ENCODE measurements at regions not wholly inside any gene's neighbourhood (a gene's known extent, or its start where the extent isn't known, plus 50 kb on each side); places are given as distances from the start of the nearest gene placed in this dataset.

DNA sequence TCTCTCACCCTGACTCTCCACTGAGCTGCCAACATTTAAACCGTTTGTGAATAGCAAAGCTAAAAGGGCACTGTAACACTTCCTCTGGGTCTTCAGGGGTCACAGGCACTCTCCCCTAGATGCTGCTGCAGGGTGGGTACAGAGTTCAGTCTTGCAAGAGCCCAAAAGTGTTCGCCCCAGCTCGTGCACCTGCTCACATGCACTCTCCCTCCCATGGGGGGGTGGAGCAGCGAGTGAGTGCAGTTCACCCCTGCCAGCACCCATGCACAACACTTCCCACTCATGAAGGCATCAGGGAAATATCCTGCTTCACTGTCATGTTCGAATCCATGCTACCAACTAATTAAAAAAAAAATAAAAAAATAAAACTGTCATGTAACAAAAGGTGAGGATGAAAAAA, 950.7 kb upstream of the PRR20A start:
- H3K36me3 ChIP-seq (replicated peaks in 1 of 2) = no peaks in the 10 kb centered on the region
- no peak overlapping the region for H3K4me3 ChIP-seq
- H3K4me1 ChIP-seq (replicated peaks in 1 of 2) = no peaks in the 10 kb centered on the region
- no peak for DNase-seq
- intact Hi-C loops (cut with DNase I) = no loop called here
- WGBS, 4 donors = 54 to 78% (median 67%) methylated on average over 4 to 5 of the region's 5 CpGs
- no peaks in the 10 kb centered on the region for H3K27me3 ChIP-seq
- H3K27ac ChIP-seq = no peak overlapping the region
- no peaks in the 10 kb centered on the region for H3K9me3 ChIP-seq (replicated peaks in 1 of 3)
- no peak for TF ChIP-seq POLR2A (IDR thresholded peaks at IDR 0.05)
- TF ChIP-seq, protein P1, sequence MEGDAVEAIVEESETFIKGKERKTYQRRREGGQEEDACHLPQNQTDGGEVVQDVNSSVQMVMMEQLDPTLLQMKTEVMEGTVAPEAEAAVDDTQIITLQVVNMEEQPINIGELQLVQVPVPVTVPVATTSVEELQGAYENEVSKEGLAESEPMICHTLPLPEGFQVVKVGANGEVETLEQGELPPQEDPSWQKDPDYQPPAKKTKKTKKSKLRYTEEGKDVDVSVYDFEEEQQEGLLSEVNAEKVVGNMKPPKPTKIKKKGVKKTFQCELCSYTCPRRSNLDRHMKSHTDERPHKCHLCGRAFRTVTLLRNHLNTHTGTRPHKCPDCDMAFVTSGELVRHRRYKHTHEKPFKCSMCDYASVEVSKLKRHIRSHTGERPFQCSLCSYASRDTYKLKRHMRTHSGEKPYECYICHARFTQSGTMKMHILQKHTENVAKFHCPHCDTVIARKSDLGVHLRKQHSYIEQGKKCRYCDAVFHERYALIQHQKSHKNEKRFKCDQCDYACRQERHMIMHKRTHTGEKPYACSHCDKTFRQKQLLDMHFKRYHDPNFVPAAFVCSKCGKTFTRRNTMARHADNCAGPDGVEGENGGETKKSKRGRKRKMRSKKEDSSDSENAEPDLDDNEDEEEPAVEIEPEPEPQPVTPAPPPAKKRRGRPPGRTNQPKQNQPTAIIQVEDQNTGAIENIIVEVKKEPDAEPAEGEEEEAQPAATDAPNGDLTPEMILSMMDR (IDR thresholded peaks at IDR 0.05) = no peak

DNA sequence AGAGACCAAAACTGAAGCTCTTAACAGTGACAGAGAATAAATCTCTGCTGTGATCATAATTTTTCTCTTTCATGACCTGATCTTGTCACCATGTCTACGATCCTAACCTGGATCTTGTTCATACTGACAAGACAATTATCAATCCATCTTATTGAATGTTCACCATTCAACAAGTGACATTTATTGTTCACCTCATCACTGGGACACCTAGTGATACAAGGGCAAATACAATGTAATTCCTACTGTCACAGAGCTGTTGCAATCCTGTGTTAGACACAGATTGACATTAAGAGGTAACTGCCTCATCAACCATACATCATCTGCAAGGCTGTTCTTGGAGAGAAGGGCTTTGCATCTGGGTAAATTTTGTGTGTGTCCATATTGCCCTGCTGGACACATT, 942.4 kb upstream of the PRR20A start:
- 6 to 46% (median 28%) methylated on average over 1 of the region's 1 CpG for WGBS, 4 donors
- H3K9me3 ChIP-seq (replicated peaks in 1 of 3) = no peaks in the 10 kb centered on the region
- intact Hi-C loops (cut with DNase I) = no loop called here
- H3K27me3 ChIP-seq = no peaks in the 10 kb centered on the region
- TF ChIP-seq, protein P1 (IDR thresholded peaks at IDR 0.05) = no peak
- no peak for TF ChIP-seq POLR2A (IDR thresholded peaks at IDR 0.05)
- H3K36me3 ChIP-seq (replicated peaks in 1 of 2) = no peaks in the 10 kb centered on the region
- H3K27ac ChIP-seq = no peak overlapping the region
- no peak for DNase-seq
- H3K4me3 ChIP-seq = no peak overlapping the region
- H3K4me1 ChIP-seq (replicated peaks in 1 of 2) = no peaks in the 10 kb centered on the region

DNA sequence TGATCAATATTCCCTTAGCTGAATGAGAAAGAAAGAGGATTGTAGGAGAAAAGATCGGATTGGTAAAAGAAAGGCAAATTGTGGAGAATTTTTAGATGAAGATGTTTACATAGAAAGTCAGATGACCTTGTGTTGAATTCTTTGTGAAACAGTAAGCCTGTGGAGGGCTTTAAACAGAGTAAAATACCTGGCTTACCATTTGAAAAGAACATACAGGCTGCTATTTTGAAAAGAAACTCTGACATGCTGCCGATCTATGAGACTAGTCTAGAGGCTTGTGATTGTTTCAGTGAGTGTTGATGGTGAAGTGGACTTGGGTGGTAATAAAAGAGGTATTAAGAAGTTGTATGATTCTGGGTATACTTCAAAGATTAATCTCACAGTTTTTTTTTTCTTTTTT, 938.9 kb upstream of the PRR20A start:
- WGBS, 4 donors = 48 to 57% (median 50%) methylated on average over 2 of the region's 2 CpGs
- intact Hi-C loops (cut with DNase I) = no loop called here

DNA sequence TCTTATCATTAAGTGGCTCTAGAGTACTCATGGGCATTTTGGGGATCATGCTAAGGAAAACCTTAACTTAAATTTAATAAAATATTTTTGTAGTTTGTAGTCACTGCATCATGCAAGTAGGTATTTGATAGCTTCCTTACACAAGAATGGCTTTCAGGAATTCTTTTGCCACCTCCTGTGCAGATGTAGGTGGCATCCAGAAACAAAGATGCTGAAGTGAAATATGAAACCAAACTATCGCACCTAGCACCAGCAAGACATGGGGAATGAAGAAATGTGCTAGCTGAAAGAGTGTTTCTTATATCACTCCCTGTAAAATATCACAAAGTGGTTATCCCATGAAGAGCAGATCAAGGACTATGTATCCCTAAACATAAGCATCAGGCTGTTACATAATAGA, 924.5 kb upstream of the PRR20A start:
- 70 to 95% (median 91%) methylated on average over 1 of the region's 1 CpG for WGBS, 4 donors
- DNase-seq = no peak

More for the DNA sequence above, 938.9 kb upstream of the PRR20A start:
- Histone ChIP-seq H3K36me3 (replicated peaks in 1 of 2) (no peaks in the 10 kb centered on the region), H3K4me3 (no peak overlapping the region), H3K4me1 (replicated peaks in 1 of 2) (no peaks in the 10 kb centered on the region), H3K9me3 (replicated peaks in 1 of 3) (no peaks in the 10 kb centered on the region), H3K27ac (no peak overlapping the region), H3K27me3 (no peaks in the 10 kb centered on the region)
- DNase-seq = no peak
- no peak for TF ChIP-seq POLR2A (IDR thresholded peaks at IDR 0.05)
- TF ChIP-seq, protein P1 (IDR thresholded peaks at IDR 0.05) = no peak

More for the DNA sequence above, 924.5 kb upstream of the PRR20A start:
- Histone ChIP-seq H3K4me1 (replicated peaks in 1 of 2) (no peaks in the 10 kb centered on the region), H3K27me3 (no peaks in the 10 kb centered on the region), H3K27ac (no peak overlapping the region), H3K36me3 (replicated peaks in 1 of 2) (no peaks in the 10 kb centered on the region), H3K9me3 (replicated peaks in 1 of 3) (no peaks in the 10 kb centered on the region), H3K4me3 (no peak overlapping the region)
- intact Hi-C loops (cut with DNase I) = no loop called here
- TF ChIP-seq POLR2A (IDR thresholded peaks at IDR 0.05) = no peak
- TF ChIP-seq, protein P1 (IDR thresholded peaks at IDR 0.05) = no peak
